ENCODE measurements at regions not wholly inside any gene's neighbourhood (a gene's known extent, or its start where the extent isn't known, plus 50 kb on each side); places are given as distances from the start of the nearest gene placed in this dataset.

- no peak for TF ChIP-seq CTCF (IDR thresholded peaks at IDR 0.05 in 8 of 11, conservative IDR thresholded peaks at IDR 0.05 in 3 of 11)
- no peak for TF ChIP-seq POLR2AphosphoS5 (IDR thresholded peaks at IDR 0.05)
These were observed 66.9 kb upstream of the MPHOSPH6 start for GRCh38 chr16:82236875-82237274.
